Ishikawa (cell line): ENCODE measurements at regions not wholly inside any gene's neighbourhood (a gene's known extent, or its start where the extent isn't known, plus 50 kb on each side); places are given as distances from the start of the nearest gene placed in this dataset.

Source experiments
- YY1 ChIP-seq: IDR thresholded peaks from 2 replicates; pipeline ENCODE4 v1.6.1; 2012; ENCODE audit warnings: low read depth
- TF ChIP-seq, protein P1 (sequence below): IDR thresholded peaks from 2 replicates; pipeline ENCODE4 v1.6.1; 2012; ENCODE audit warnings: low read depth, mild to moderate bottlenecking

DNA sequence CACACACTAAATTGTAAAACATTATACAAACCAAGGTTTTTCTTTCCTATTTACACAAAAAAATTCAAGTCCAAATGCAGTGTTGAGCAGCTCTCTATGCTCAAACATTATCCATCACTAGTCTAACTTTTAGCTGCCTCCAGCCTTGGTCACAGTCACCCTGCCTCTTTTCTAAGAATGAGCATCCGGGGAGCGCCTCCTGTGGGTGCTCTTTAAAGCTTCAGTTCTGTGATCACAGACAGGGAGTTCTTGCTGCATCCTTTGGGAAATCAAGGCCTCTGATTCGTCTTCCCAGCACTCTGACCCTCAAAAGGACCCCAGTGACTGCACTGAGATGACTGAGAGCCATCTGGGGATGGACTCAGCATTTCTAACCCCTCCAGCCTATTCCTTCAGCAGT, 289.6 kb downstream of the SEC61B start:
- TF ChIP-seq YY1 = no peak
- TF ChIP-seq, protein P1, sequence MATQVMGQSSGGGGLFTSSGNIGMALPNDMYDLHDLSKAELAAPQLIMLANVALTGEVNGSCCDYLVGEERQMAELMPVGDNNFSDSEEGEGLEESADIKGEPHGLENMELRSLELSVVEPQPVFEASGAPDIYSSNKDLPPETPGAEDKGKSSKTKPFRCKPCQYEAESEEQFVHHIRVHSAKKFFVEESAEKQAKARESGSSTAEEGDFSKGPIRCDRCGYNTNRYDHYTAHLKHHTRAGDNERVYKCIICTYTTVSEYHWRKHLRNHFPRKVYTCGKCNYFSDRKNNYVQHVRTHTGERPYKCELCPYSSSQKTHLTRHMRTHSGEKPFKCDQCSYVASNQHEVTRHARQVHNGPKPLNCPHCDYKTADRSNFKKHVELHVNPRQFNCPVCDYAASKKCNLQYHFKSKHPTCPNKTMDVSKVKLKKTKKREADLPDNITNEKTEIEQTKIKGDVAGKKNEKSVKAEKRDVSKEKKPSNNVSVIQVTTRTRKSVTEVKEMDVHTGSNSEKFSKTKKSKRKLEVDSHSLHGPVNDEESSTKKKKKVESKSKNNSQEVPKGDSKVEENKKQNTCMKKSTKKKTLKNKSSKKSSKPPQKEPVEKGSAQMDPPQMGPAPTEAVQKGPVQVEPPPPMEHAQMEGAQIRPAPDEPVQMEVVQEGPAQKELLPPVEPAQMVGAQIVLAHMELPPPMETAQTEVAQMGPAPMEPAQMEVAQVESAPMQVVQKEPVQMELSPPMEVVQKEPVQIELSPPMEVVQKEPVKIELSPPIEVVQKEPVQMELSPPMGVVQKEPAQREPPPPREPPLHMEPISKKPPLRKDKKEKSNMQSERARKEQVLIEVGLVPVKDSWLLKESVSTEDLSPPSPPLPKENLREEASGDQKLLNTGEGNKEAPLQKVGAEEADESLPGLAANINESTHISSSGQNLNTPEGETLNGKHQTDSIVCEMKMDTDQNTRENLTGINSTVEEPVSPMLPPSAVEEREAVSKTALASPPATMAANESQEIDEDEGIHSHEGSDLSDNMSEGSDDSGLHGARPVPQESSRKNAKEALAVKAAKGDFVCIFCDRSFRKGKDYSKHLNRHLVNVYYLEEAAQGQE = no peak
